GM12801 (cell line): ENCODE measurements at regions not wholly inside any gene's neighbourhood (a gene's known extent, or its start where the extent isn't known, plus 50 kb on each side); places are given as distances from the start of the nearest gene placed in this dataset.

ENCODE experiments used
- CTCF ChIP-seq: IDR thresholded peaks from one replicate; pipeline ENCODE4 v1.5.1; 2011; ENCODE audit warnings: control low read depth; ENCODE audit not compliant: insufficient read length; ENCODE audit errors: extremely low read depth

GRCh38 chr5:167713896-167714295 lies 577.5 kb upstream of the WWC1 start:
- no peak for TF ChIP-seq CTCF

GRCh38 chr5:167716126-167716775 lies 575.2 kb upstream of the WWC1 start:
- no peak for TF ChIP-seq CTCF

GRCh38 chr5:167720259-167720658 lies 571.2 kb upstream of the WWC1 start:
- no peak for TF ChIP-seq CTCF

GRCh38 chr5:167720676-167721260 lies 570.7 kb upstream of the WWC1 start:
- no peak for TF ChIP-seq CTCF

GRCh38 chr5:167721926-167722440 lies 569.5 kb upstream of the WWC1 start:
- no peak for TF ChIP-seq CTCF

GRCh38 chr5:167723254-167723871 lies 568.1 kb upstream of the WWC1 start:
- no peak for TF ChIP-seq CTCF

GRCh38 chr5:167725264-167725663 lies 566.2 kb upstream of the WWC1 start:
- TF ChIP-seq CTCF, result no peak
